ENCODE measurements at regions not wholly inside any gene's neighbourhood (a gene's known extent, or its start where the extent isn't known, plus 50 kb on each side); places are given as distances from the start of the nearest gene placed in this dataset.

DNA sequence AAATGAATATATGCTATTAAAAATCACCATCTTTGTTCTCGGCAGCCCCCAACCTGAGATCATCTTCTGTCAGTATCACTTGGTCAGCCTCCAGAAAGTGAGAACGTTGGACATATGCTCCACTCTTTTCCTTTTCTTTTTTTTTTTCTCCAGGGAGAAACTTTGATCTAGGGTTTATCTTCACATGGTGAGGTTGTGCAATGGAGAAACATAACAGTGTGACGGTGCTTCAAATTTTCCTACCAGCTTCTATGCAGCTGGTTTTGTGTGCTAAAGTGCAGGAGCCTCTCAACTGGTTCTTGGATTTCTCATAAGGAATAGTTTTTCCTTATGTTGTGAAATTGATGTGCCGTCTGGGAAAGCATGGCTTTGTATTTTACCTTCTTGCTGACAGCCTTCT is 1202.9 kb downstream of the NCAM2 start:
- TF ChIP-seq TAF1 (IDR thresholded peaks at IDR 0.05; ENCODE audit: borderline replicate concordance, insufficient read depth, low read length) = no peak
- no peak for TF ChIP-seq SIN3A (IDR thresholded peaks at IDR 0.05; ENCODE audit: borderline replicate concordance, insufficient read depth, low read length)
